Skeletal muscle satellite cell (primary cell): ENCODE measurements at regions not wholly inside any gene's neighbourhood (a gene's known extent, or its start where the extent isn't known, plus 50 kb on each side); places are given as distances from the start of the nearest gene placed in this dataset.

ENCODE experiments used
- H3K27me3 ChIP-seq: 2 replicates; pipeline ENCODE4 v1.7.0; 2013; ENCODE audit warnings: low read length; ENCODE audit not compliant: control insufficient read depth, insufficient read depth
- H3K36me3 ChIP-seq: 2 replicates; pipeline ENCODE4 v1.7.0; 2013; ENCODE audit warnings: mild to moderate bottlenecking, control low read depth, low read length; ENCODE audit not compliant: insufficient read depth
- H3K4me1 ChIP-seq: 2 replicates; pipeline ENCODE4 v1.7.0; 2013; ENCODE audit warnings: low read length; ENCODE audit not compliant: control insufficient read depth, insufficient read depth
- H3K4me2 ChIP-seq: 2 replicates; pipeline ENCODE4 v1.7.0; 2013; ENCODE audit warnings: mild to moderate bottlenecking, low read length
- H3K4me3 ChIP-seq: 2 replicates; pipeline ENCODE4 v1.7.0; 2013; ENCODE audit warnings: low read length
- H3K9ac ChIP-seq: 2 replicates; pipeline ENCODE4 v1.7.0; 2013; ENCODE audit warnings: mild to moderate bottlenecking, low read depth, low read length, moderate library complexity
- H3K9me3 ChIP-seq: replicated peaks from 2 replicates; pipeline ENCODE4 v1.7.0; 2013; ENCODE audit warnings: mild to moderate bottlenecking, control low read depth, low read length

DNA sequence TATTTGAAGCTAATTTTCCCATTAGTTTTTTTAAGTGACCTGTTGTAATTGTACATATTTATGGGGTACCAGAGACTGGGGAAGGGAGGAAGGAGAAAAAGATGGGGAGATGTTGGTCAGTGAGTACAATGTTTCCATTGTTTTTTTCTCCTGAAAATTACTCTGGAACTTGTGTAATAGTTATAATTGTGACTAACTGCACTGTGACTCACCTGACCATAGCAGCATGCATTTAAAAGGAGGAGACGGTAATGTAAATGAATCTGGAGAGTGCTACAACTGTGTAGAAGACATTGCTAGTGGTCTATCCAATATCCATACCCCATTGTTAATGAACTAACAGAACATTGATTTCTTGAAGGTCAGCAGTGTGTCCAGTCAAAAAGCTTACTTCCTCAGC lies 133.4 kb downstream of the RFPL4B start:
- no peak overlapping the region for H3K9ac ChIP-seq
- H3K4me2 ChIP-seq: no peak overlapping the region
- no peaks in the 10 kb centered on the region for H3K36me3 ChIP-seq
- no peak overlapping the region for H3K4me3 ChIP-seq
- no peaks in the 10 kb centered on the region for H3K9me3 ChIP-seq
- no peaks in the 10 kb centered on the region for H3K27me3 ChIP-seq
- H3K4me1 ChIP-seq: peaks cover 8% of the 10 kb centered on the region

DNA sequence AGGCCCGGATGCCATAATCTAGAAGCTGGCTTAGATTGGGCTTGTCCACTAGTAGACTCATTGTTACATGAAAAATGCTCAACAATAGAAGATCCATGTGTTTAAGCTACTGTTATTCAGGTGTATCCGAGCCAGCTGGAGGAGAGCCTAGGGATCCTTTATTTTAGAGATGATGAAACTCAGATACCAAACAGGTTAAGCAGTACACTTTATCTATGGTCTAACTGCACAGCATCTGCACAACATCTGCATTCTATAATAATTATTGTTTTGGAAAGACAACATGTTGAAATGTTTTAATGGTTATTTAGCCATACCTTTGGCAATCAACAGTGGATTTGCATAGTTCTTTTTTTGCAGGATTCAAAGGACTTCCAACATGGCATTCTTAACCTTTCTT lies 134.1 kb downstream of the RFPL4B start:
- H3K36me3 ChIP-seq: no peaks in the 10 kb centered on the region
- no peak overlapping the region for H3K4me2 ChIP-seq
- H3K9me3 ChIP-seq: no peaks in the 10 kb centered on the region
- H3K27me3 ChIP-seq: no peaks in the 10 kb centered on the region
- peaks cover 11% of the 10 kb centered on the region for H3K4me1 ChIP-seq
- H3K4me3 ChIP-seq: no peak overlapping the region
- no peak overlapping the region for H3K9ac ChIP-seq

GRCh38 chr6:112482373-112482772 lies 135.2 kb downstream of the RFPL4B start:
- Histone ChIP-seq H3K9ac (no peak overlapping the region), H3K27me3 (no peaks in the 10 kb centered on the region), H3K36me3 (no peaks in the 10 kb centered on the region), H3K4me2 (no peak overlapping the region), H3K4me1 (peaks cover 11% of the 10 kb centered on the region), H3K4me3 (no peak overlapping the region), H3K9me3 (no peaks in the 10 kb centered on the region)

- no peak overlapping the region for H3K4me2 ChIP-seq
- H3K4me1 ChIP-seq: peaks cover 11% of the 10 kb centered on the region
- no peak overlapping the region for H3K9ac ChIP-seq
- no peaks in the 10 kb centered on the region for H3K27me3 ChIP-seq
- H3K36me3 ChIP-seq: no peaks in the 10 kb centered on the region
- H3K4me3 ChIP-seq: no peak overlapping the region
- no peaks in the 10 kb centered on the region for H3K9me3 ChIP-seq
Observed at GRCh38 chr6:112485120-112485826, 138.1 kb downstream of the RFPL4B start.

GRCh38 chr6:112485827-112486212 lies 138.7 kb downstream of the RFPL4B start:
- no peaks in the 10 kb centered on the region for H3K36me3 ChIP-seq

GRCh38 chr6:112486454-112486853 lies 139.3 kb downstream of the RFPL4B start:
- no peaks in the 10 kb centered on the region for H3K36me3 ChIP-seq
- no peaks in the 10 kb centered on the region for H3K27me3 ChIP-seq
- H3K4me2 ChIP-seq: no peak overlapping the region
- no peak overlapping the region for H3K9ac ChIP-seq
- H3K4me3 ChIP-seq: no peak overlapping the region
- peaks cover 7% of the 10 kb centered on the region for H3K4me1 ChIP-seq
- H3K9me3 ChIP-seq: no peaks in the 10 kb centered on the region

More at GRCh38 chr6:112485827-112486212, 138.7 kb downstream of the RFPL4B start:
- Histone ChIP-seq H3K9me3 (no peaks in the 10 kb centered on the region), H3K4me2 (no peak overlapping the region), H3K27me3 (no peaks in the 10 kb centered on the region), H3K4me3 (no peak overlapping the region), H3K4me1 (peaks cover 8% of the 10 kb centered on the region), H3K9ac (no peak overlapping the region)

DNA sequence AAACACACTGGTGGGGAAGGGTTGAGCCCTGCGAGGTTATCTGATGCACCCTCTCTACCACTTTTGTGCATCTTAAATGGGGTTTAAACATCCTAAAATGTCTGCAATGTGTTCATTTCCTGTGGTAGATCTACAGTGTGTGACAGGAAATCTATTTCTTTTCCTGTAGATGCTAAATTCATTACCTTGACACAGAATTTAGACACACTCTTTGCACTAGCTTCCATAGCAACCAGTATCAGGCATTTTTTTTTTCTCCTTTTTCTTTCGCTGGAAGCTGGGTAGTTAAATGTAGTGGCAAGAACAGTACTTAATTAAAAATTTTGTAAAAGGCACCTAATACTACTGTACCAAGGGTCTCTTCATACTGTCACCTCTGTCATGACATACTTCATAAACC lies 141.1 kb downstream of the RFPL4B start:
- Histone ChIP-seq H3K4me2 (no peak overlapping the region), H3K9me3 (no peaks in the 10 kb centered on the region), H3K36me3 (no peaks in the 10 kb centered on the region), H3K9ac (no peak overlapping the region), H3K4me3 (no peak overlapping the region), H3K27me3 (no peaks in the 10 kb centered on the region), H3K4me1 (peaks cover 7% of the 10 kb centered on the region)

- H3K9me3 ChIP-seq: no peaks in the 10 kb centered on the region
- no peaks in the 10 kb centered on the region for H3K27me3 ChIP-seq
- H3K9ac ChIP-seq: no peak overlapping the region
- H3K4me3 ChIP-seq: no peak overlapping the region
- peaks cover 12% of the 10 kb centered on the region for H3K4me1 ChIP-seq
- H3K4me2 ChIP-seq: no peak overlapping the region
- no peaks in the 10 kb centered on the region for H3K36me3 ChIP-seq
Observed at GRCh38 chr6:112501705-112502104, 154.6 kb downstream of the RFPL4B start.

DNA sequence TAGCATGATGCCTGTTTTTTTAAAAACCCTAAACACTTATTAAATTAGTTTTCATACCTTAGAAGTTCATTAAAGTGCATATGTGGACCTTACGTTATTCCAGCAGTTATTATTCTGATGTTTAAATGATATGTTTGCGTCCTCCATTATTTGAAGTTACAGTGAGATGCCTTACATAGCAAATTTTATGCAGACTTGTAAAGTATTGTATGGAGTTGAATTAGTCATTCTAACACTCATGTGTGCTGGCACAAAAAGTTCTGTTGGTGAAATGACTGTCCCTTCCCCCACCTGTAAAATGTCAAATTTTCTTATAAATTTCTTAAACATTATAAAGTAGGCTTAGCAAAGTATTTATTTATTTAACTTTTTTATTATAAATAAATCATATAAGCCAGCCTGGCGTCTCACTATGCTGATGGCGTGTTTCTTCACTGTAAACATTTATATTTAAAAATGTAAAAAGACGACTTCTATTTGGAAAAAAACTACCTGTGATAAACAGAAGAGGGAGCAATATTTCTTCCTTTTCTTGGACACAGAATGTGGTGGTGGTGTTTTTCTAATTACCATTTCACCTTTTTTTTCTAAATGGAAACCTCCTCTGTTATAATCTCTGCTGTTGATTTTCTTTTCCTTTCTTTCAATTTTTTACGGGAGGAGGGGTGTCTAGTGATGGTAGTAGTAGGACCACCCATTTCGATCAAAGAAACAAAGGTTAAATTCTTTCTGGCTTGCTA lies 155.4 kb downstream of the RFPL4B start:
- Histone ChIP-seq H3K27me3 (no peaks in the 10 kb centered on the region), H3K4me3 (peak overlapping the region; percentile 15), H3K36me3 (no peaks in the 10 kb centered on the region), H3K9me3 (no peaks in the 10 kb centered on the region), H3K4me2 (peak overlapping the region; percentile 24), H3K9ac (no peak overlapping the region), H3K4me1 (peaks cover 12% of the 10 kb centered on the region)

DNA sequence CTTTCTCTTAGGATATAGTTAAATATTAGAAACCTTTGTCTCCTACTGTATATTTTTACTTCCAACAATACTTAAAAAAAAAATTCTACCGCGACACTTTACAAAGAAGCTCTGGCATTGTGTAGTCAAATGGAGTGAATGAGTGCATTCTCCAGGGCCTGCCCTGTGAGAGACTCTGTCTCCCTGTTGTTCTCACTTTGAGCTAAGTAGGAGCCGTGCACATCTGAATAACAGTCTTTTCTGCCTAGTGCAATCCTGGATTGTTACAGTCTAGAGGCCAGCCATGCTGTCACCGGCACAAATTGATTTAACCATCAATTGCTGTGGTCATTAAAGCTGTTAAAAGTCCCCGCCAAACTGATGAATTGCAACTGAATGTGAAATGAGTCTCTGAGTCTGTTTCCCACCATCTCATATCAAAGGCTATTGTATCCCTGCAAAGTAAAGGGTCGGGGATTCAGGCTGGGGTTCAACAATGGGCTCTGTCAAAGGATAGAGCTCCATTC lies 156.0 kb downstream of the RFPL4B start:
- Histone ChIP-seq H3K4me2 (peak overlapping the region; percentile 24), H3K9ac (no peak overlapping the region), H3K9me3 (no peaks in the 10 kb centered on the region), H3K27me3 (no peaks in the 10 kb centered on the region), H3K36me3 (no peaks in the 10 kb centered on the region), H3K4me3 (peak overlapping the region; percentile 15), H3K4me1 (peaks cover 12% of the 10 kb centered on the region)

DNA sequence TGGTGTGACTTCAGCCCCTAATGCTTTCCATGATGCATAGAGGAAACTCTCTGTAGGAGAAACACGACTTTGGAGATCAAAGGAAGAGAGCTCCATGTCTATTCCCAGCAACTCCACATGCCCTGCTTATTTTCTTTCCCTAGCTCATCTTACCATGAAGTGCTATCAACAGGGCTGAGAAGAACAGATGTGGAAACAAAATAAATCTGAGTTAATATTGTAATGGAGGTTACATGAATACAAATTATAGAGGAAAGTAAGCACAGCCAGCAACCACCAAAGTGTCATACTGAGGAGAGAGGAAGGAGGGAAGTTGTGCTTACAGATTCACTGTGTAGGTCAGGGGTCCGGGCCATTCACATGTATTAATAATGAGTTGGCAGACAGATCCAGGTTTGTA lies 157.5 kb downstream of the RFPL4B start:
- Histone ChIP-seq H3K4me1 (peaks cover 12% of the 10 kb centered on the region), H3K36me3 (no peaks in the 10 kb centered on the region), H3K4me2 (no peak overlapping the region), H3K9me3 (no peaks in the 10 kb centered on the region), H3K9ac (no peak overlapping the region), H3K4me3 (no peak overlapping the region), H3K27me3 (no peaks in the 10 kb centered on the region)

GRCh38 chr6:112511441-112511840 lies 164.3 kb downstream of the RFPL4B start:
- H3K4me3 ChIP-seq: no peak overlapping the region
- H3K36me3 ChIP-seq: no peaks in the 10 kb centered on the region
- H3K4me1 ChIP-seq: no peaks in the 10 kb centered on the region
- no peak overlapping the region for H3K4me2 ChIP-seq
- H3K9me3 ChIP-seq: no peaks in the 10 kb centered on the region
- no peak overlapping the region for H3K9ac ChIP-seq
- no peaks in the 10 kb centered on the region for H3K27me3 ChIP-seq
